Keratinocyte (primary cell): ENCODE measurements at regions not wholly inside any gene's neighbourhood (a gene's known extent, or its start where the extent isn't known, plus 50 kb on each side); places are given as distances from the start of the nearest gene placed in this dataset.

Experiments used
- DNase-seq: peaks from one replicate; pipeline ENCODE4 v3.0.0-alpha.2; 2011; ENCODE audit warnings: low read depth, missing footprints, low spot score
- FAIRE-seq: peaks from 2 replicates; lab custom pipeline; 2011; peaks lifted over from hg19 to GRCh38; lab: Jason Lieb, UNC
- H2AFZ ChIP-seq: 2 replicates; pipeline ENCODE4 v1.6.0; 2012; ENCODE audit warnings: low read length, control low read depth, inconsistent platforms; ENCODE audit not compliant: control insufficient read depth
- H3K27ac ChIP-seq: 2 replicates; pipeline ENCODE4 v1.5.1; 2011; ENCODE audit warnings: low read length; ENCODE audit not compliant: control insufficient read depth, insufficient read depth
- H3K27me3 ChIP-seq: 3 replicates; pipeline ENCODE4 v1.6.0; 2011; ENCODE audit warnings: low read length; ENCODE audit not compliant: control insufficient read depth, insufficient read depth; ENCODE audit errors: extremely low read depth
- H3K36me3 ChIP-seq, 2 experiments: 2 replicates in 1 of 2; 3 replicates in 1 of 2; pipeline ENCODE4 v1.5.1; 2011; ENCODE audit warnings: low read length in 2 of 2, mild to moderate bottlenecking in 1 of 2; ENCODE audit not compliant: control insufficient read depth in 2 of 2, insufficient read depth in 2 of 2; ENCODE audit errors: extremely low read depth in 1 of 2
- H3K4me1 ChIP-seq: 3 replicates; pipeline ENCODE4 v1.5.1; 2011; ENCODE audit warnings: low read length; ENCODE audit not compliant: control insufficient read depth, insufficient read depth; ENCODE audit errors: extremely low read depth
- H3K4me2 ChIP-seq: 3 replicates; pipeline ENCODE4 v1.6.0; 2011; ENCODE audit warnings: low read depth, low read length; ENCODE audit not compliant: control insufficient read depth, insufficient read depth; ENCODE audit errors: extremely low read depth
- H3K4me3 ChIP-seq, 3 experiments: fragments of 200-600 bp in 1 of 3; sonication (generic) in 1 of 3; 2 replicates in 2 of 3; 3 replicates in 1 of 3; pipeline ENCODE4 v1.5.1; 2011 to 2016; ENCODE audit warnings: low read length in 3 of 3, mild to moderate bottlenecking in 3 of 3, control low read depth in 2 of 3, inconsistent platforms in 1 of 3, low read depth in 1 of 3, mixed read lengths in 1 of 3, mixed run types in 1 of 3, moderate library complexity in 1 of 3; ENCODE audit not compliant: control insufficient read depth in 2 of 3, insufficient read depth in 2 of 3; ENCODE audit errors: extremely low read depth in 1 of 3
- H3K79me2 ChIP-seq: 2 replicates; pipeline ENCODE4 v1.6.0; 2012; ENCODE audit warnings: low read length; ENCODE audit not compliant: control insufficient read depth, insufficient read depth
- H3K9ac ChIP-seq: 3 replicates; pipeline ENCODE4 v1.6.0; 2011; ENCODE audit warnings: low read length; ENCODE audit not compliant: control insufficient read depth, insufficient read depth; ENCODE audit errors: extremely low read depth
- H3K9me1 ChIP-seq: 3 replicates; pipeline ENCODE4 v1.6.0; 2011; ENCODE audit warnings: low read length; ENCODE audit not compliant: control insufficient read depth, insufficient read depth; ENCODE audit errors: extremely low read depth
- H3K9me3 ChIP-seq: 2 replicates; pipeline ENCODE4 v1.5.1; 2012; ENCODE audit warnings: low read depth, low read length; ENCODE audit not compliant: control insufficient read depth
- H4K20me1 ChIP-seq: 3 replicates; pipeline ENCODE4 v1.6.0; 2011; ENCODE audit warnings: low read length; ENCODE audit not compliant: control insufficient read depth, insufficient read depth; ENCODE audit errors: extremely low read depth
- CTCF ChIP-seq, 3 experiments: IDR thresholded peaks in 1 of 3; conservative IDR thresholded peaks in 1 of 3; optimal IDR thresholded peaks in 1 of 3; 2 replicates in 2 of 3; 3 replicates in 1 of 3; pipeline versions ENCODE3 to v1.5.1; 2011; ENCODE audit warnings: low read length in 3 of 3, mild to moderate bottlenecking in 3 of 3, moderate library complexity in 2 of 3, control low read depth in 1 of 3, inconsistent platforms in 1 of 3; ENCODE audit not compliant: insufficient read depth in 2 of 3; ENCODE audit errors: extremely low read depth in 1 of 3
- EZH2 ChIP-seq: IDR thresholded peaks from one replicate; pipeline ENCODE4 v1.6.1; 2012; ENCODE audit warnings: inconsistent platforms, mild to moderate bottlenecking, low read length, moderate library complexity
- dilution Hi-C: fragments of 300-500 bp; cut with MboI; formaldehyde crosslinking; loops from one replicate; pipeline ENCODE4 v1.7.0; 2020; ENCODE audit warnings: low sequenced_read_pairs; ENCODE audit not compliant: extremely low pct_ligation_motif_present

- no peak for FAIRE-seq
- Histone ChIP-seq H3K27ac (no peak overlapping the region), H3K4me3 (no peak overlapping the region), H2AFZ (no peak overlapping the region), H3K79me2 (no peaks in the 10 kb centered on the region), H3K9ac (no peak overlapping the region), H3K9me1 (no peaks in the 10 kb centered on the region), H3K27me3 (no peaks in the 10 kb centered on the region), H3K4me1 (no peaks in the 10 kb centered on the region), H3K4me2 (no peak overlapping the region), H4K20me1 (no peaks in the 10 kb centered on the region), H3K9me3 (no peaks in the 10 kb centered on the region), H3K36me3 (no peaks in the 10 kb centered on the region)
- DNase-seq = no peak
- dilution Hi-C loops = no loop called here
- TF ChIP-seq EZH2 (no peak), CTCF (optimal IDR thresholded peaks at IDR 0.05 in 1 of 3, IDR thresholded peaks at IDR 0.05 in 1 of 3, conservative IDR thresholded peaks at IDR 0.05 in 1 of 3; ENCODE audit: extremely low read depth in 1 of 3, insufficient read depth in 2 of 3, low read length in 3 of 3) (no peak)
These were observed 131.1 kb upstream of the CNTN4 start for GRCh38 chr3:1967525-1967924.

GRCh38 chr3:1969281-1969680 is 129.4 kb upstream of the CNTN4 start:
- Histone ChIP-seq H3K79me2 (no peaks in the 10 kb centered on the region), H3K27ac (no peak overlapping the region), H3K9me1 (no peaks in the 10 kb centered on the region), H3K9ac (no peak overlapping the region), H3K27me3 (no peaks in the 10 kb centered on the region), H3K4me3 (no peak overlapping the region), H3K4me2 (no peak overlapping the region), H4K20me1 (no peaks in the 10 kb centered on the region), H3K36me3 (no peaks in the 10 kb centered on the region), H3K4me1 (no peaks in the 10 kb centered on the region), H2AFZ (peak overlapping the region; percentile 12), H3K9me3 (no peaks in the 10 kb centered on the region)
- no peak for TF ChIP-seq CTCF (optimal IDR thresholded peaks at IDR 0.05 in 1 of 3, IDR thresholded peaks at IDR 0.05 in 1 of 3, conservative IDR thresholded peaks at IDR 0.05 in 1 of 3; ENCODE audit: extremely low read depth in 1 of 3, insufficient read depth in 2 of 3, low read length in 3 of 3)
- no peak for TF ChIP-seq EZH2
- dilution Hi-C loops = no loop called here
- no peak for FAIRE-seq
- DNase-seq = no peak
